ENCODE measurements at regions not wholly inside any gene's neighbourhood (a gene's known extent, or its start where the extent isn't known, plus 50 kb on each side); places are given as distances from the start of the nearest gene placed in this dataset.

DNA sequence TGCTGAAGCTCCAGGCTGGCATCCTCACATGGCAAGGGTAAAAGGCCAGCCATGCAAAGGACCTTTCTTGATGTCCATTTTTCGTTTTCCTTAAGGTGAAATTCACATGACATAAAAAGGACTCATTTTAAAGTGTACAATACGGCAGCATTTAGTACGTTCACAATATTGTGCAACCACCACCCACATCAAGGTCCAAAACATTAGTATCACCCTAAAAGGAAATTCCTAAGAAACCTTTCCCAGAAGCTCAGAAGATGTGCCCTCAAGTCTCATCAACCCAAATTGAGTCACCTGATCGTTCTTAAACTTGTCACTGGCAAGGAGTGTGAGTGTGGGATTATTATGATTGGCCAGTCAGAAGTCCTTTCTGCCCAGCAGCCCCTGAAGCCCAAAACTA is 250.1 kb downstream of the TLE3 start:
- TF ChIP-seq, protein P1, sequence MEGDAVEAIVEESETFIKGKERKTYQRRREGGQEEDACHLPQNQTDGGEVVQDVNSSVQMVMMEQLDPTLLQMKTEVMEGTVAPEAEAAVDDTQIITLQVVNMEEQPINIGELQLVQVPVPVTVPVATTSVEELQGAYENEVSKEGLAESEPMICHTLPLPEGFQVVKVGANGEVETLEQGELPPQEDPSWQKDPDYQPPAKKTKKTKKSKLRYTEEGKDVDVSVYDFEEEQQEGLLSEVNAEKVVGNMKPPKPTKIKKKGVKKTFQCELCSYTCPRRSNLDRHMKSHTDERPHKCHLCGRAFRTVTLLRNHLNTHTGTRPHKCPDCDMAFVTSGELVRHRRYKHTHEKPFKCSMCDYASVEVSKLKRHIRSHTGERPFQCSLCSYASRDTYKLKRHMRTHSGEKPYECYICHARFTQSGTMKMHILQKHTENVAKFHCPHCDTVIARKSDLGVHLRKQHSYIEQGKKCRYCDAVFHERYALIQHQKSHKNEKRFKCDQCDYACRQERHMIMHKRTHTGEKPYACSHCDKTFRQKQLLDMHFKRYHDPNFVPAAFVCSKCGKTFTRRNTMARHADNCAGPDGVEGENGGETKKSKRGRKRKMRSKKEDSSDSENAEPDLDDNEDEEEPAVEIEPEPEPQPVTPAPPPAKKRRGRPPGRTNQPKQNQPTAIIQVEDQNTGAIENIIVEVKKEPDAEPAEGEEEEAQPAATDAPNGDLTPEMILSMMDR (IDR thresholded peaks at IDR 0.05; ENCODE audit: insufficient read depth, missing control alignments), result no peak
- FAIRE-seq (no peak), DNase-seq (ENCODE audit: insufficient read length, low spot score) (no peak)

DNA sequence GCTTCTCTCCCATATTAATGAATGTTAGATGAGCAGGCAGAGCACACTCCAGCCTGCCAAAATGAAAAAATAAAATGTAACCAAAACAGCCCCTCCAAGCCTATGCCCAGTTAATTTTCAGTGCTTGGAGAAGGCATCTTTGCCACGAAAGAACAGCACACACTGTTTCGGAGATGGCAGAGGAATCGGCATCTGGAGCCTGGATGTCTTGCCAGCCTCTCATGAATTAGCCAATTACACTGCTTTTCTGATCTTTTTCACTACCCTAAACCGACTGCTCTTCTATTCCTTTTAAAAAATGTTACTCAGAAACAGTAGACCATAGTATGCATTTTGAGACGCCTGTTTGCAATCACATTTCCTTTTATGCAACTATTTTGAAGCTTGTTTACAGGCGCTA is 249.6 kb downstream of the TLE3 start:
- no peak for FAIRE-seq
- no peak for DNase-seq (ENCODE audit: insufficient read length, low spot score)
- TF ChIP-seq, protein P1 (IDR thresholded peaks at IDR 0.05; ENCODE audit: insufficient read depth, missing control alignments), result no peak

DNA sequence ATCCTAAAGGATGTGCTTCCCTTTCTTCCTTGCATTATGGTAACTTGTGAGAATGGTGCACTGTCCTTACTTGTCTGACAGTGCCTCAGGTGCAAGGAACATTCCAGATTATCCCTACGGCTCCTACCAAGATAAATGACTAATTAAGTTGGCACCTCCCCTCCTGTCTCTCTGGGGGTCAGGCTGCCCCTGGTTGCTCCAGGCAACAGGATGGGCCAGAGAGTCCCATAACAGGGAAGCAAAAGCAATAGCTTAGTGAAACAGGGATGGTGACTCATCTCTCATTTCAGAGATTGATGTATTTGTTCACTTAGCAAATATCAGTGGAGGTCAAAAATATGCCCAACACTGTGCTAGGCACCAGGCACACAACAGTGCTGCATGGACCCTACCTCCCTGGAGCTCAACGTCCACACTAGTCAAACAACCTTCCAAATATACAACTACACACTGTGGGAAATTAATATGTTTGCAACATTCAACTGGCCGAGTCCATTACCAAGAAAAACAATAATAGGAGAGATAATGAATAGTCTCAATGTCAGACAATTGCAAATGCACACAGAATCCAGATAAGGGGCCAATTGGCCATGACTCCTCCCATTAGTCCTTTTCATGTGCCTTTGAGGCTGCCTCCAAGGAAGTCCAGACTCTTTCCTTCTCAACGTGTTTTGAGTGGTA is 249.0 kb downstream of the TLE3 start:
- DNase-seq (ENCODE audit: insufficient read length, low spot score) (no peak), FAIRE-seq (no peak)
- TF ChIP-seq, protein P1 (IDR thresholded peaks at IDR 0.05; ENCODE audit: insufficient read depth, missing control alignments), result no peak

DNA sequence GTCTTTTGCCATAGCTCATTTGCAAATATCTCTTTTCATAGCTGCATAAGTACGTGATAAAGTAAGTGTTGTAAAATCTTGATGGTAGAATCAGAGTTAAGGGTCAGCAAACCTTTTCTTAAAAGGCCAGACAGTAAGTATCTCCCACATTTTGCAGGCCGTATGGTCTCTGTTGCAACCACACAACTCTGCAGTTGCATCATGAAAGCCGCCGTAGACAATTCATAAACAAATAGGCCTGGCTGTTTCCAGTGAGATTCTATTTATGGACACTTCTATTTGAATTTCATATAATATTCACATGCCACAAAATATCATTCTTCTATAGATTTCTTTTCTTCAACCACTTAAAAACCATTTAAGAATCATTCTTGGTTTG is 248.5 kb downstream of the TLE3 start:
- TF ChIP-seq, protein P1 (IDR thresholded peaks at IDR 0.05; ENCODE audit: insufficient read depth, missing control alignments), result no peak
- DNase-seq (ENCODE audit: insufficient read length, low spot score) (no peak), FAIRE-seq (no peak)

DNA sequence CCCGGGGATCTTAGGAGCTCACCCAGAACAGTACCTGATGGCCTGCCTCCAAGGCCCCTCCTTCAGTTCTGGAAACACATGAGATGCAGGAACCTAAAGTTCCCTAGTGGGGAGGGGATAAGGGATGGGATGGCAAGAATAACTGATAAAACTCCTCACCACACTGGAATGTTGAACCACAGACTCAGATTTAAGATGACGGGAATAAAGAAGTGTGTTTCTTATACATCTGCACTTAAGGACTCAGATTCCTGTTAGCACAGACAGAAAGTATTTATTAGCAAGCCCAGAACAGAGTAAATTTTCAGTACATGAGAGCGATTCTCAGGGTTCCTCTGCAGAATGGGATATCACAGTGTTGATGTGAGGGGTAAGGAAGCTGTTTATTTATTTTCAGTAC is 245.2 kb downstream of the TLE3 start:
- FAIRE-seq, result no peak
- DNase-seq (ENCODE audit: insufficient read length, low spot score), result no peak
- TF ChIP-seq, protein P1 (IDR thresholded peaks at IDR 0.05; ENCODE audit: insufficient read depth, missing control alignments), result no peak

DNA sequence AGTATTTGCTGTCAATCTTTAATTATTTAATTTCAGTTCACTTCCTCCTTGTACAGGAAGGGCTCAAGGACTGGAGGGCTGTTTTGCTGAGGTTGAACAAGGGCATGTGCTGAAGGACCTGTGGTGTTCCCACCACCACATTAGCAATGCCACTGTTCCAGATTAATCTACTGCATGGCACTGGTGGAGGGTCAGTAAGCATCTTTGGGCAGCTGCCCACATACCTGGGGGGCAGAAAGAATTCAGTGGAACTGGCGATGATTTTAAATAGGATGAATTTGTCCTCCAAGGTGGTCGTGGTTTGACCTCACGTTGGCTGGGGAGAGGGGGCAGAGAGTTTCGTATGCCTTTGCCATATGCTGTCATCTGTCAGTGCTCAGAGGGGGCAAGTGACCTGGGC is 244.8 kb downstream of the TLE3 start:
- TF ChIP-seq, protein P1 (IDR thresholded peaks at IDR 0.05; ENCODE audit: insufficient read depth, missing control alignments), result no peak
- DNase-seq (ENCODE audit: insufficient read length, low spot score), result no peak
- no peak for FAIRE-seq

DNA sequence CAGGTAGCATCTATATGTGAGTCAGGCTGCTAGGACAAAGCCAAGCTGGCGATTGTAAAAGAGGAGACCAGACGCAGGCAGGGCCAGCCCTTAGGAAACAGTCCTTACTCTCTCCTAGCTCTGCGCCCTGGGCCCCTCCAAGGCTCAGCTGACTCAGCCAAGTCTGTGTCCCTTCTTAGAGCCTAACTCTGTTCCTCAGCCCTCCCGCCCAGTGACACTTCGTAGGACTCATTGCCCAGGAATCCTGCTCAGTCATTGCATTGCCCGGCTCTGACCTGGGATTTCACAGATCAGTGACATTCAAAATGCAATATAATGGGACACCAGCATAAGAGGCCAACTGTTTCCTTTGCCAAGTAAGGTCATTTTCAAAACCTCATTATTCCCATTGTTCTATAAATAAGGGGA is 244.2 kb downstream of the TLE3 start:
- FAIRE-seq (no peak), DNase-seq (ENCODE audit: insufficient read length, low spot score) (no peak)
- TF ChIP-seq, protein P1 (IDR thresholded peaks at IDR 0.05; ENCODE audit: insufficient read depth, missing control alignments), result no peak

Measured in D721Med (cell line).